ENCODE measurements at regions not wholly inside any gene's neighbourhood (a gene's known extent, or its start where the extent isn't known, plus 50 kb on each side); places are given as distances from the start of the nearest gene placed in this dataset.
"Not testable (repeated sequence)": the region's sequence is repeated elsewhere in the genome, so short reads cannot be mapped to it uniquely, and the experiment has no call there.

- intact Hi-C loops (cut with DNase I), result no loop called here
- ATAC-seq (no peak), DNase-seq (no peak)
Measured at GRCh38 chr3:66933233-66933632, 64.9 kb upstream of the KBTBD8 start.

GRCh38 chr3:66934041-66934440 is 64.1 kb upstream of the KBTBD8 start:
- DNase-seq (no peak), ATAC-seq (no peak)
- intact Hi-C loops (cut with DNase I), result no loop called here

GRCh38 chr3:66934725-66935124 is 63.4 kb upstream of the KBTBD8 start:
- DNase-seq (no peak), ATAC-seq (no peak)
- intact Hi-C loops (cut with DNase I), result no loop called here

- ATAC-seq; DNase-seq; intact Hi-C loops (cut with DNase I): not testable (repeated sequence)
Measured at GRCh38 chr3:66937041-66937440, 61.1 kb upstream of the KBTBD8 start.

- DNase-seq (no peak), ATAC-seq (peak; percentile 59 to 77)
- intact Hi-C loops (cut with DNase I), result no loop called here
Measured at GRCh38 chr3:66938338-66938963, 59.7 kb upstream of the KBTBD8 start.

- no peak for ATAC-seq
- no peak for DNase-seq
- intact Hi-C loops (cut with DNase I), result no loop called here
Measured at GRCh38 chr3:66948041-66948440, 50.1 kb upstream of the KBTBD8 start.

Measured in left cardiac atrium (tissue), 4 donors.